Stimulated activated CD4-positive, alpha-beta T cell treated with anti-CD3 and anti-CD28 coated beads, TNF-alpha, amount 100 ng/mL, for 4 hours (primary cell): ENCODE measurements at regions not wholly inside any gene's neighbourhood (a gene's known extent, or its start where the extent isn't known, plus 50 kb on each side); places are given as distances from the start of the nearest gene placed in this dataset.
"Not testable (repeated sequence)": the region's sequence is repeated elsewhere in the genome, so short reads cannot be mapped to it uniquely, and the experiment has no call there.

Experiments used
- DNase-seq, 3 experiments: peaks; one replicate each; pipeline ENCODE4 v3.0.0-alpha.2; 2020; ENCODE audit warnings: low read depth in 3 of 3

DNA sequence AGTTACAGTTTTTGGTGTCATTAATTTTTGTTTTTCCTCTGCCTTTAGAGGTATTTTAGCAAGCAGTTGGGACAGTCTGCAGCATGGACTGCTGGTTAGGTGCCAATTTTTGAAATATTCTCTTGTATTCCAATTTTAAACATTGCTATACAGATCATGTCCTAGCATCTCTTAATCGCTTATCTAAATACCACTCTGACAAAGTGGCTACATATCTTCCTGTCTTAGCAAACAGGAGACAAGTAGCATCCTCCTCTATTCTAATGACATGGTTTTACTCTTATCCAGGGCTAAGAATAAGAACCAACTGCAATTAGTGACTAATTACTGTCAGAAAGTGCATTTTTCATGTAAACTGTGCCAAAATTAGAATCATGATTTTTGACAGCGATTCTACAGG lies 117.8 kb upstream of the ATP2B1 start:
- no peak for DNase-seq

DNA sequence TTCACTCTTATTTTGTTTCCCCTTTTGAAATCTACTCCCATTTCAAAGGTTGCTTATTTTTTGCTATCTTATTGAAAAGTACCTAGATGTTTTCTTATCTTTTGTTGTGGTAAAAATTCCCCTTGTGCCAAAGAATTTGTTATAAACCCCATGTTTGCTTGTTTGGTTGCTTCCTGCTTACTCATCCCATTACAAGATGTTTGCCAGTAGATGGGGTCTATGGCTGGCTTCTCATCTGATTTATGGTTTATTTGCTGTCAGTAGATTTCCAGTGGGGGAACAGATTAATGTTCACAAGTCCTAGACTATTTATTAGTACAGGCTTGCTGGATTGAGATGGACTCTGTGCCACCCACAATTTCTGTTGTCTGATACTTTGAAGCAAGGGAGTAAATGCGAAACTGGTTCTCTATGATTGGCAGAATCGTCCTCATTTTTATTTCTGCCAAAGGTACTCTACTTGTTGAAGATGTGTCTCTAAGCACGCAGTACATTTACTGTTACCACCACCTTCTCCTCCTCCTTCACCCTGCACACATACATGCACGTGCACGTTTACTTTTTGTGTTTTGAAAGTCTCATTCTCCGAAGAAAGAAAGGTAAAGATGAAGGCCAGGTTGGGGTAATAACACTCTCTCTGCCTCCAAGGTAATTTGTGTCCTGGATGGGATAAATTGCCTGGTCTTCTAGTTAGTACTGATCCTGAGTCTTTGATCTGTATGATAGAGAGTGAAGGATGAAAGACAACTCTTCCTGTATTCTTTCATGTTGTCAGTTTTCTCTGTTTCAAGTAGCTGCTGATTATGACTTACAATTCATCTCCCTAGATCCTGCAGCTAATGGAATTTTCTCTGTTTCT lies 117.2 kb upstream of the ATP2B1 start:
- DNase-seq: no peak

- no peak for DNase-seq
These were observed 116.2 kb upstream of the ATP2B1 start for GRCh38 chr12:89824822-89825221.

- DNase-seq: not testable (repeated sequence)
These were observed 114.4 kb upstream of the ATP2B1 start for GRCh38 chr12:89822992-89823391.

GRCh38 chr12:89821896-89822295 lies 113.3 kb upstream of the ATP2B1 start:
- no peak for DNase-seq

DNA sequence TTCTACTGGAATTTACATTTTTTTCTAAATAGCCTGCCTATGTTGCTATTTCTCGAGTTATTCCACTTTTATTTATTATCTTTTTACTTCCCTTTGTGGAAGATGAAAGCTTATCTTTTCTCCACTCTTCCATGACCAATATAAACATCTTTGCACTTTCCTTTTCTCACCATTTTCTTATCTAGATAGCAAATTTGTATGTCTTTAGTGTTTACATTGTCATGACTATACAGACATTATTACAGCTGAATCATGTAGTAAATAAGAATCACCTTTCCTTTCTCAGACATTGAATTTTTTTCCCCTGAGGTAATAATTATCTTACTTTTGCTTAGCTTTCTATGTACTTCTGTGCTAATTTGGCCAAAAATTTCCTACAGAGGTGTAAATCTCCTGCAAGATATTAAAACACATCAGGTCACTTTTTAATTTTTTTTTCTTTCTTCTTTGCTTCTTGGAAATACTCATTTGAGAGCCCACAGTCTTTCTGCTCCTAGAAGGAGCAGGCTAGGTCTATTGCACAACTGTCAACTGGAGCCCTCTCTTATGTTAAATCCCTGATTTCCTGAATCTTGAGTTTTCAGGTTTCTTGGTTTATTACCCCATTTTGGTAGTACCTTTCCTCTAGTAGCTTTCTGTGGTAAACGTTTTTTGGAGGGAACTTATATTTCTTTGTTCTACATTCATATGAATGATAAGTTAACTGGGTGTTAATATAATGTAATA lies 109.0 kb upstream of the ATP2B1 start:
- DNase-seq: no peak

DNA sequence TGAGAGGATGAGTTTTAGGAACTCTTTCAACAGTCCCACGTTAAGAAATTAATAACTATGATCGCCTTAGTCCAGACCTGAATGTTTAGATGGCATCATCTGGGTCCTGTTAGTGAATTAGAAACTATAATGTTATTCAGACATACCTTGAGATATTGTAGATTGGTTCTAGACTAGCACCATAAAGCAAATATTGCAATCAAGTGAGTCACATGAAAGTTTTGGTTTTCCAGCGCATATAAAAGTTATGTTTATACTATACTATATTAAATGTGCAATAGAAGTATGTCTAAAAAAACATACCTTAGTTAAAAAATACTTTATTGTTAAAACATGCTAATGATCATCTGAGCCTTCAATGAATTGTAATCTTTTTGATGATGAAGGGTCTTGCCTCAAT lies 106.6 kb upstream of the ATP2B1 start:
- DNase-seq: no peak

GRCh38 chr12:89803412-89803811 lies 94.8 kb upstream of the ATP2B1 start:
- DNase-seq: no peak

DNA sequence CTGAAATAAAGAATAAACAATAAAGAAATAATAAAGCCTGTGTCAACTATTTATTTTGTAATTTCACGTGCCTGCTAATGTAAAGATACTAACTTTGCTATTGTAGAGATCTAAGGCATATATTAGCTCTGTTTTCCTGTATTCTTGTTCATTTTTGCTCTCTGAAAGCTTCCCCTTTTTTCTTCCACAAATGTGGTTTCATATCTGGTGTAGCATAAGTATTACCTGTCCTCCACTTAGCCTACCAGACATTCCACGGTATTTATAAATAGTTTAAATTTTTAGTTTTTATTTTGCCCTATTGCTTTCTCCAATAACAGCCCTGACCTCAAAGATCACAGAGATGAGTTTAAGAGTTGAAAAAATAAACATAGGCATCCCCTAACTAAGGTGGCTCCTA lies 92.6 kb upstream of the ATP2B1 start:
- no peak for DNase-seq

GRCh38 chr12:89800435-89800834 lies 91.8 kb upstream of the ATP2B1 start:
- no peak for DNase-seq

- no peak for DNase-seq
These were observed 90.7 kb upstream of the ATP2B1 start for GRCh38 chr12:89799316-89799715.

DNA sequence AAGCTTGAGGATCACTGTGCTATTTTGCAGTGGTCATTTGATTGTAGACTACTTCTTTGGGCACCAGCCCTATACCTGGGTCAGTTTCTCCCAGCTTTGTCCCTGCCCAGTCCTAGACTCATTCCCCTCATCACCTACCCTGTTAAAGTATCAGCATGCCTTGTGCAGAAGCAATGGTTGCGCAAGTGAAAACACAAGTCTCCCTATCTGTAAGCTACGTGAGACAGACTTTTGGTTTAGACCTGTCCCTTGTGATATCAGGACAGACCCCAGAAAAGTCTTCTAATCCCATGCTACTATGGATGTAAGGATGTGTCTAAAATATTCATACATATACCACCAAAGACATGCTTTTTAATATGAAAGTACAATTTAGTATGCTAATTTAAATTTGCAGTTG lies 88.8 kb upstream of the ATP2B1 start:
- DNase-seq: no peak

DNA sequence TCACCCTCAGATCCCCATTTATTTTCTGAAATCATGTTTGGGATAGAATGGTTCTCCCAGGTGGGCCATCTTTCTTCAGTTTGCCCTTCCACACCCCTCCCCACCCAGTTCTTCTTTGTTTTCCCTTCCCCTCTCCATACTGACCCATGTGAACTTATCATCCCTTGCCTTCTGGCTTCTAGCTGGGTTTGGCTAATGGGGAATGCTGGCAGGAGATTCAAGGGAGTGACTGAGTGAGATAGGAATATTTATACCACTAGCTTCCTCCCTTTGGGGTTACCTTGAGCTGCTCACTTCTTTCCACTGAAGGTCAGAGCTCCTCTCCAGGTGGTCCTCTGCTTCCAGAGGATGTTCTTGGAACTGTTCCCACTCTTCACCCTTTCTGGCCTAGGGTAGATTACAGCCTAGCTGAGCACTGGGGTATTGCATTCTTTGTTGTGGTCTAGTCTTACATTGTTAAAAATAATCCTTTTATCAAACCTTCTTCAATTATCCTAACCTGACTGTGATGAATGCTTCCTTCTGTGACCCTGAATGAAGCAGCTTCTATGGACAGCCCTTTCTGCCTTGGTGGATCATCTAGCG lies 88.3 kb upstream of the ATP2B1 start:
- no peak for DNase-seq

GRCh38 chr12:89793946-89794345 lies 85.3 kb upstream of the ATP2B1 start:
- no peak for DNase-seq

DNA sequence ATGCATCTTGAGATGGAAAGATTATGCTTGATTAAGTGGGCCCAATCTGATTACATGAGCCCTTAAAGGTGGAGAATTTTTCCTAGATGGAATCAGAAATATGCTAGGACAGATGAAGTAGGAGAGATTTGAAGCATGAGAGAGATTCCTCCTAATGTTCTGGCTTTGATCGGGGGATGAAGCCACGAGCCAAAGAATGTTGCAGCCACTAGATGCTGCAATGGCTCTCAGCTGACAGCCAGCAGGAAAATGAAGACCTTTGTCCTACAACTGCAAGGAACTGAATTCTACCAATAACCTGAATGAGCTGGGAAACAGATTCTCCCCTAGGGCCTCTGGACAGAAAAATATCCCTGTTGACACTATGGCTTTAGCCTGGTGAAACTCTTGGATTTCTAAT lies 82.6 kb upstream of the ATP2B1 start:
- no peak for DNase-seq

DNA sequence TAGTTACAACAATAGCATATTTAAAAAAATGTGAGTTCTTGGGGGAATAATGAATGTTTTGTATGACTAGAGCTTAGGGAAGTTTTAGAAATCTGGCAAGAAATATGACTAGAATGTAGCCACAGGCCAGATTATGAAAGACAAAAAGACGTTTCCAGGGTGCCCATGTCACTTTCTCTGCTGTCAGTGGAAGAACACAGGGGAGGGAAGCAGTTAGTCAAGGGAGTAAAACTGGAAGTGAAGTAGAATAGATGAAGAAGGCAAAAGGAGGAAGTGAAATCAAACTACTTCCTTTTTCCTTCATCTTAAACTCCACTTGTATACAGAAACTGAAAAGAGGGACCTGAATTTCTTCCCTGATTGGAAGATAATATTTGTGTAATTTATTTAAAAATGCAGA lies 81.2 kb upstream of the ATP2B1 start:
- DNase-seq: no peak

GRCh38 chr12:89787763-89788162 lies 79.1 kb upstream of the ATP2B1 start:
- no peak for DNase-seq

DNA sequence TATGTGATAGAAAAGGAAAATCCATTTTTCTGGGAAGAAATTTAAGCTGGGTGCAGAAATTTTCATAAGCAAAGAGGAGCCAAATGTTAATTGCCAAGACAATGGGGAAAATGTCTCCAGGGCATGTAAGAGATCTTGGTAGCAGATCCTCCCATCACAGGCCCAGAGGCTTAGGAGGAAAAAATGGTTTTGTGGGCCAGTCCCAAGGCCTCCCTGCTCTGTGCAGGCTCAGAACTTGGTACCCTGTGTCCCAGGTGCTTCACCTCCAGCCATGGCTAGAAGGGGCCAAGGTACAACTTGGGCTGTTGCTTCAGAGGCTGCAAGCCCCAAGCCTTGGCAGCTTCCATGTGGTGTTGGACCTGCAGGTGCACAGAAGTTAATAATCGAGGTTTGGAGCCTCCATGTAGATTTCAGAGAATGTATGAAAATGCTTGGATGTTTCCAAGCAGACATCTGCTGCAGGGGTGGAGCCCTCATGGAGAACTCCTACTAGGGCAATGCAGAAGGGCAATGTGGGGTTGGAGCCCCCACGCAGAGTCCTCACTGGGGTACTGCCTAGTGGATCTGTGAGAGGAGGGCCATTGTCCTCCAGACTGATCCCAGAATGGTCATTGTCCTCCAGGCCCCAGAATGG lies 77.7 kb upstream of the ATP2B1 start:
- no peak for DNase-seq

DNA sequence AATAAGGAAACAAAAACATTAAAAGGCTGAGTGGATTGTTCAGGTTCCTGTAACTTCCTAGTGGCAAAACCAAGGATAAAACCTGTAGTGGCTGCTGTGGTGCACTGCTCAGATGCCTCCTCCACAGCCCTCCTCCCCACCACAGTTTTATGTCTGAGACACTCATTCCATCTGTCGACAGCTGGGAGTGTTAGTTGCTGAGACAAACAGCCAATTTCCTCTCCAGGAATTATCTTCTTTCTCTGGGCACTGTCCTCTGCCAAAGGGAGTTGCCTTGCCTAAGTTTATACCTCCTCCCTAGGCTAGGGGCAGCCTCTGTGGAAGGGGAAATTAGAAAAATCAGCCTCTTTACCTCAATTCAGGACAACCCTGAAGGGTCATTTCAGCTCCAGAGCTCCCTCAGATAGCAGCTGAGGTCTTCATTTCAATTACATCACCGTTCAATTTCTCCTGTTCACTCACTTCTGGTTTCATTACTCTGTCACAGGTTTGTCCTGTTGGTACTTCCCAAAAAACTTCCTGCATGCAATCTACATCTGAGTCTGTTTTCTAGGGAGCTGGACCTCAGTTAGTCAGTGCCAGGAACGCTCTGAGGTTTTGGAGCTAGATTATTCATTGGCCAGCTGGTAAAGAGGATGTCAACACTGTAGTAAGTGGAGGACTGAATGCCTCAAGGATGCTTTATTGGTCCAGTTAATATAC lies 74.9 kb upstream of the ATP2B1 start:
- no peak for DNase-seq

DNA sequence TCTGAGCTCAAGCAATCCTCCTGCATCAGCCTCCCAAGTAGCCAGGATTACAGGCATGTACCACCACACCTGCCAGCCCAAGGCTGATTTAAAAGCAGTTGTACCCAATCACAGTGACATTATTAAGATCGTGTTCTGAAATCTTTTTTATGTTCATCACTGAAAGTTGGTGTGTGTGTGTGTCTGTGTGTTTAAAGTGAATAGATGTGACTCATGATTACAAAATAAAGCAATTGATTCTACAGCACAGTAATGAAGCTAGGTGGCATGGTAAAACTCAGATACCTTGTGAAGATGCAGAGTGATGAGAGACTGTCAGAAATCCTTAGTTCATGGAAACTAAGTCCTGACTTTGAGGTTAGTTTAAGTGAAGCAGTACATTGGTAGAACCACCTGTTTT lies 74.2 kb upstream of the ATP2B1 start:
- DNase-seq: no peak

DNA sequence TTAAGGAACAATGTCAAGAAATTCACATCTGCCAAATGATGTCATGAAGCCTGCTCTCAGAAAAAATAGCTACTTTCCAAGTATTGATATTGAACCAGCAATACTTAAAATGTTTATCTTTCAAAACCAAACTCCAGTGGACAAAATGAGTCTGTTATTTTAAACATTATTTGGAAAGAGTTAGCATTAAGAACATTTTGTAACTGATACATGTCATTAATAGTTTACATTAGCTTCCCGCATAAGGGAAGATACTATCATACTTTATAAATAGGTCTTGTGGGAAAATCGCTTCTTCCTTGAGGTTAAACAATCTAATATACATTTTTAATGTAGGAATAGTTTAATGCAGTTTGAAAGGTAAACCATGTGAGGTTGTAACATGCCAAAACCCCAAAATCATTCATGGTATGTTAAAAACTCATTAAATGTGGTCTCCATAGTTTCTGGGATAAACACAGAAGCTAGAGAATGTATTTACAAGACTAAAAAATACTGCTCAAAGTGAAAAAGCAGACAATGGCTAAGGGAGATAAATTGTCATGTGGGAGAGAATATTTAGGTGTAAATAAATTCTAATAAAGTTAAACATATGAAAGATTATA lies 73.4 kb upstream of the ATP2B1 start:
- DNase-seq: no peak
